ENCODE measurements at regions not wholly inside any gene's neighbourhood (a gene's known extent, or its start where the extent isn't known, plus 50 kb on each side); places are given as distances from the start of the nearest gene placed in this dataset.
"Not testable (repeated sequence)": the region's sequence is repeated elsewhere in the genome, so short reads cannot be mapped to it uniquely, and the experiment has no call there.

- Histone ChIP-seq H3K4me2 (ENCODE audit: low read length) (peak overlapping the region; percentile 42), H2AFZ (peak overlapping the region; percentile 92), H3K27ac (peak overlapping the region; percentile 89)
- not testable (repeated sequence) for H3K9me3 ChIP-seq (ENCODE audit: control insufficient read depth, low read length); H3K27me3 ChIP-seq (ENCODE audit: control insufficient read depth, insufficient read depth, low read length); H3K79me2 ChIP-seq; H3K4me3 ChIP-seq (ENCODE audit: low read depth, low read length); H3K36me3 ChIP-seq (ENCODE audit: control insufficient read depth, insufficient read depth, low read length); H3K4me1 ChIP-seq; H3K9ac ChIP-seq
- TF ChIP-seq CTCF (IDR thresholded peaks at IDR 0.05): peak; percentile 19
These were observed 64.1 kb upstream of the GPR39 start for GRCh38 chr2:132352481-132353001.

- Histone ChIP-seq H3K27ac (peak overlapping the region; percentile 89), H3K4me2 (ENCODE audit: low read length) (peak overlapping the region; percentile 65), H2AFZ (peak overlapping the region; percentile 92), H3K9ac (peak overlapping the region; percentile 9), H3K4me3 (ENCODE audit: low read depth, low read length) (peak overlapping the region; percentile 36)
- H3K79me2 ChIP-seq; H3K4me1 ChIP-seq; H3K9me3 ChIP-seq (ENCODE audit: control insufficient read depth, low read length); H3K36me3 ChIP-seq (ENCODE audit: control insufficient read depth, insufficient read depth, low read length); H3K27me3 ChIP-seq (ENCODE audit: control insufficient read depth, insufficient read depth, low read length): not testable (repeated sequence)
These were observed 63.2 kb upstream of the GPR39 start for GRCh38 chr2:132353380-132353779.

DNA sequence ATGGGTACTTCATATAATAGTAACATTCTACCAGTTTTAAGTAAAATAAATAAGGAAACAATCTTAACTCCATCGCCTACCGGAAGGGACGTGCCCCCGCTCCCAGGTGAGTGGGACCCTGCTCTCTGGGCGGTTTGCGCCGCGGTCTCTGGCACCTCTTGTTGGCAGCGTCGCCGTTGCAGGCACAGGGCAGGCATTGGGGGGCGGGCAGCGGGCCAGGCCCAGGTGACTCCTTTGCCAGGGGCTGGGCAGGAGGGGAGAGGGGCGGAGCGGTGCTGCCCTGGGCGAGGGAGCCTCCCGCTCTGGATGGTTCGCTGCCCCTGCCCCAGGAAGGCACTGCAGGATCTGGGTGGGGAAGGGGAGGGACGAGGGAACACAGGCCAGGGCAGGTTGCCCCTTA lies 55.6 kb upstream of the GPR39 start:
- H3K4me3 ChIP-seq (ENCODE audit: low read depth, low read length); H2AFZ ChIP-seq; H3K9me3 ChIP-seq (ENCODE audit: control insufficient read depth, low read length); H3K36me3 ChIP-seq (ENCODE audit: control insufficient read depth, insufficient read depth, low read length); H3K4me2 ChIP-seq (ENCODE audit: low read length); H3K27me3 ChIP-seq (ENCODE audit: control insufficient read depth, insufficient read depth, low read length); H3K27ac ChIP-seq; H3K4me1 ChIP-seq; H3K9ac ChIP-seq; H3K79me2 ChIP-seq: not testable (repeated sequence)

GRCh38 chr2:132361498-132361897 lies 55.1 kb upstream of the GPR39 start:
- H3K4me3 ChIP-seq (ENCODE audit: low read depth, low read length); H3K4me2 ChIP-seq (ENCODE audit: low read length); H3K36me3 ChIP-seq (ENCODE audit: control insufficient read depth, insufficient read depth, low read length); H3K27ac ChIP-seq; H3K4me1 ChIP-seq; H2AFZ ChIP-seq; H3K27me3 ChIP-seq (ENCODE audit: control insufficient read depth, insufficient read depth, low read length); H3K9me3 ChIP-seq (ENCODE audit: control insufficient read depth, low read length); H3K79me2 ChIP-seq; H3K9ac ChIP-seq: not testable (repeated sequence)

GRCh38 chr2:132363352-132363751 lies 53.3 kb upstream of the GPR39 start:
- not testable (repeated sequence) for H3K27ac ChIP-seq; H3K4me2 ChIP-seq (ENCODE audit: low read length)

GRCh38 chr2:132365963-132366362 lies 50.6 kb upstream of the GPR39 start:
- not testable (repeated sequence) for H3K27me3 ChIP-seq (ENCODE audit: control insufficient read depth, insufficient read depth, low read length); H2AFZ ChIP-seq; H3K4me2 ChIP-seq (ENCODE audit: low read length); H3K4me3 ChIP-seq (ENCODE audit: low read depth, low read length); H3K27ac ChIP-seq; H3K36me3 ChIP-seq (ENCODE audit: control insufficient read depth, insufficient read depth, low read length); H3K4me1 ChIP-seq; H3K9ac ChIP-seq; H3K9me3 ChIP-seq (ENCODE audit: control insufficient read depth, low read length); H3K79me2 ChIP-seq

More at GRCh38 chr2:132363352-132363751, 53.3 kb upstream of the GPR39 start:
- not testable (repeated sequence) for H3K9me3 ChIP-seq (ENCODE audit: control insufficient read depth, low read length); H3K79me2 ChIP-seq; H3K4me3 ChIP-seq (ENCODE audit: low read depth, low read length); H3K36me3 ChIP-seq (ENCODE audit: control insufficient read depth, insufficient read depth, low read length); H3K27me3 ChIP-seq (ENCODE audit: control insufficient read depth, insufficient read depth, low read length); H2AFZ ChIP-seq; H3K4me1 ChIP-seq; H3K9ac ChIP-seq

DNA sequence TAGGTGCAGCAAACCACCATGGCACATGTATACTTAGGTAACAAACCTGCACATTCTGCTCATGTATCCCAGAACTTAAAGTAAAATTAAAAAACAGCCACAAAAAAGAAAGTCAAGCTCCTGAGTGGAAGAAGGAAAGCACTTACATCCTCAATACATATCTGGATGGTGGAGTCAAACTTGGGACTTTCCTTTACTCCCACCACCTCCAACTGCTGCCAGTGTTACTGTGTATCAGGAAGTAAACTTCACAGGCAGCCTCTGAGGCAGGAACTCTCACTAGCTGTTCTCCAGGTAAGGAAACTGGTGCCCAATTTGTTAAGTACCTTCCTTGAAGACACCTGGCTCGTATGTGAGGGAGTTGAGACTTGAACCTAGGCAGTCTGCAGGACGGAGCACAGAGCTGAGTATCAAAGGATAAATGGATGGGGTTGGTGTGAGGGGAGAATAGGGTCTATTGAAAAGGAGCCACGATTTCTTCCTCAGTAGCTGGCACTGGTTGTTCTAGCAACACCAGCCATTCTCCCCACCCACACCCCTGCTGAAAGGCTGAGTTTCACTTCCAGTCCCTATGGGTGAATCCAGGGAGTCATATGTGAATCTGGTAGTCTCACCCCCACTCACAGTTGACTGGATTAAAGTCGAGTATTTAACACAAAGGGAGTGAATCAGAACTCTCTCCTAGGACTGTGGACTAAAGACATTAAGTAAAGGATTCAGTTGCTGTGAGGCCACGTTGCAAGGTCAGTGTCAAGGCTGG lies 50.0 kb upstream of the GPR39 start:
- H3K27me3 ChIP-seq (ENCODE audit: control insufficient read depth, insufficient read depth, low read length): no peaks in the 10 kb centered on the region
- H3K9ac ChIP-seq: no peak overlapping the region
- no peaks in the 10 kb centered on the region for H3K79me2 ChIP-seq
- no peaks in the 10 kb centered on the region for H3K9me3 ChIP-seq (ENCODE audit: control insufficient read depth, low read length)
- no peak overlapping the region for H3K27ac ChIP-seq
- TF ChIP-seq CTCF (IDR thresholded peaks at IDR 0.05): no peak
- no peaks in the 10 kb centered on the region for H3K36me3 ChIP-seq (ENCODE audit: control insufficient read depth, insufficient read depth, low read length)
- H3K4me3 ChIP-seq (ENCODE audit: low read depth, low read length): no peak overlapping the region
- H3K4me1 ChIP-seq: no peaks in the 10 kb centered on the region
- no peak overlapping the region for H3K4me2 ChIP-seq (ENCODE audit: low read length)
- no peak overlapping the region for H2AFZ ChIP-seq
